GM18511 (cell line): ENCODE measurements at regions not wholly inside any gene's neighbourhood (a gene's known extent, or its start where the extent isn't known, plus 50 kb on each side); places are given as distances from the start of the nearest gene placed in this dataset.

Source experiments
- ATAC-seq: cut with Tn5 transposase; IDR thresholded peaks from one replicate; pipeline ENCODE4 v1.9.1; 2021; ENCODE audit warnings: mild to moderate bottlenecking, moderate library complexity; ENCODE audit not compliant: unreplicated experiment

GRCh38 chr20:53702617-53703016, 109.0 kb upstream of the ZNF217 start:
- ATAC-seq: no peak

GRCh38 chr20:53699906-53700305, 106.3 kb upstream of the ZNF217 start:
- no peak for ATAC-seq

GRCh38 chr20:53699085-53699674, 105.5 kb upstream of the ZNF217 start:
- ATAC-seq: no peak

- ATAC-seq: no peak
Observed at GRCh38 chr20:53698371-53698978, 104.8 kb upstream of the ZNF217 start.

GRCh38 chr20:53695797-53696527, 102.3 kb upstream of the ZNF217 start:
- no peak for ATAC-seq

GRCh38 chr20:53693262-53693871, 99.7 kb upstream of the ZNF217 start:
- peak; percentile 50 for ATAC-seq

- no peak for ATAC-seq
Observed at GRCh38 chr20:53692465-53693067, 98.9 kb upstream of the ZNF217 start.

GRCh38 chr20:53691811-53692192, 98.2 kb upstream of the ZNF217 start:
- ATAC-seq: no peak

- ATAC-seq: no peak
Observed at GRCh38 chr20:53691060-53691810, 97.6 kb upstream of the ZNF217 start.

- no peak for ATAC-seq
Observed at GRCh38 chr20:53688085-53688484, 94.4 kb upstream of the ZNF217 start.

- no peak for ATAC-seq
Observed at GRCh38 chr20:53685070-53685595, 91.5 kb upstream of the ZNF217 start.

- ATAC-seq: no peak
Observed at GRCh38 chr20:53683506-53683905, 89.9 kb upstream of the ZNF217 start.

- ATAC-seq: no peak
Observed at GRCh38 chr20:53681352-53682212, 87.9 kb upstream of the ZNF217 start.

- ATAC-seq: no peak
Observed at GRCh38 chr20:53679597-53680309, 86.1 kb upstream of the ZNF217 start.

- no peak for ATAC-seq
Observed at GRCh38 chr20:53678990-53679596, 85.5 kb upstream of the ZNF217 start.

GRCh38 chr20:53678315-53678989, 84.8 kb upstream of the ZNF217 start:
- no peak for ATAC-seq

GRCh38 chr20:53677447-53678314, 84.0 kb upstream of the ZNF217 start:
- no peak for ATAC-seq
